PC-3 (cell line): ENCODE measurements at regions not wholly inside any gene's neighbourhood (a gene's known extent, or its start where the extent isn't known, plus 50 kb on each side); places are given as distances from the start of the nearest gene placed in this dataset.
"Not testable (repeated sequence)": the region's sequence is repeated elsewhere in the genome, so short reads cannot be mapped to it uniquely, and the experiment has no call there.

Experiments used
- ATAC-seq: fragments of 200-7000 bp; cut with Tn5 transposase; 2 replicates; pipeline ENCODE4 v1.9.1; 2020; ENCODE audit warnings: mild to moderate bottlenecking, moderate library complexity
- BruUV-seq: library from RNA; stranded (reverse); fragments of 400-500 nt; replicated peaks from 2 replicates; lab custom pipeline; 2021; lab: Mats Ljungman, UMichigan
- CTCF ChIA-PET: fragments of 300-600 bp; sonication (Branson Sonifier 250); formaldehyde crosslinking; loops from one replicate; lab custom pipeline; 2022; ENCODE audit warnings: antibody characterized with exemption; lab: Charles Lee
- POLR2A ChIA-PET: fragments of 300-600 bp; sonication (Branson Sonifier 250); formaldehyde crosslinking; loops from one replicate; lab custom pipeline; 2022; ENCODE audit warnings: antibody characterized with exemption; ENCODE audit not compliant: unreplicated experiment; lab: Charles Lee
- DNase-seq: peaks from one replicate; pipeline ENCODE4 v3.0.0-alpha.2; 2015
- H2AFZ ChIP-seq: fragments of 300-600 bp; sonication (generic); 2 replicates; pipeline ENCODE4 v1.6.0; 2016; ENCODE audit warnings: antibody characterized with exemption, low read length
- H3F3A ChIP-seq: fragments of 300-600 bp; sonication (generic); one replicate; pipeline ENCODE4 v1.6.0; 2017; ENCODE audit warnings: antibody characterized with exemption, low read length, control low read depth, mild to moderate bottlenecking; ENCODE audit not compliant: unreplicated experiment
- H3K27ac ChIP-seq: fragments of 300-600 bp; sonication (generic); 2 replicates; pipeline ENCODE4 v1.5.1; 2016; ENCODE audit warnings: mild to moderate bottlenecking, low read length
- H3K27me3 ChIP-seq: fragments of 300-600 bp; sonication (generic); 2 replicates; pipeline ENCODE4 v1.6.1; 2016; ENCODE audit warnings: low read length, mixed read lengths
- H3K36me3 ChIP-seq: fragments of 300-600 bp; sonication (generic); 2 replicates; pipeline ENCODE4 v1.6.1; 2016; ENCODE audit warnings: low read depth, mixed run types, low read length, mixed read lengths
- H3K4me1 ChIP-seq: fragments of 300-600 bp; sonication (generic); 2 replicates; pipeline ENCODE4 v1.5.1; 2016; ENCODE audit warnings: low read length; ENCODE audit not compliant: insufficient read depth
- H3K4me2 ChIP-seq: fragments of 300-600 bp; sonication (generic); 2 replicates; pipeline ENCODE4 v1.6.0; 2016; ENCODE audit warnings: low read length
- H3K4me3 ChIP-seq: fragments of 300-600 bp; sonication (generic); 2 replicates; pipeline ENCODE4 v1.5.1; 2016; ENCODE audit warnings: mild to moderate bottlenecking, low read length, mixed read lengths
- H3K79me2 ChIP-seq: fragments of 300-600 bp; sonication (generic); 2 replicates; pipeline ENCODE4 v1.6.1; 2017; ENCODE audit warnings: low read length, mixed read lengths
- H3K9ac ChIP-seq: fragments of 300-600 bp; sonication (generic); 2 replicates; pipeline ENCODE4 v1.6.0; 2016; ENCODE audit warnings: mild to moderate bottlenecking, low read length
- H3K9me2 ChIP-seq: fragments of 300-600 bp; sonication (generic); replicated peaks from 2 replicates; pipeline ENCODE4 v1.6.1; 2016; ENCODE audit warnings: mixed run types, low read length, mixed read lengths
- H3K9me3 ChIP-seq: fragments of 300-600 bp; sonication (generic); 2 replicates; pipeline ENCODE4 v1.6.1; 2016; ENCODE audit warnings: low read length, mixed read lengths
- H4K20me1 ChIP-seq: fragments of 300-600 bp; sonication (generic); 2 replicates; pipeline ENCODE4 v1.6.1; 2016; ENCODE audit warnings: low read length, mixed read lengths
- EZH2 ChIP-seq: fragments of 300-600 bp; sonication (generic); IDR thresholded peaks from one replicate; pipeline ENCODE4 v1.6.1; 2017; ENCODE audit warnings: antibody characterized with exemption, mild to moderate bottlenecking, low read length; ENCODE audit not compliant: unreplicated experiment
- EZH2phosphoT487 ChIP-seq: fragments of 300-600 bp; sonication (generic); IDR thresholded peaks from 2 replicates; pipeline ENCODE4 v1.6.1; 2018; ENCODE audit warnings: mild to moderate bottlenecking, antibody characterized with exemption, low read length, borderline replicate concordance
- intact Hi-C: fragments of 100-400 bp; cut with micrococcal nuclease; formaldehyde crosslinking; loops from 2 replicates; pipeline ENCODE4 v1.9.0; 2023
- TF ChIP-seq, protein P1 (sequence below): fragments of 300-600 bp; sonication (generic); conservative IDR thresholded peaks from 2 replicates; pipeline ENCODE4 v1.5.1; 2017; ENCODE audit warnings: antibody characterized with exemption, low read depth, mild to moderate bottlenecking, low read length

DNA sequence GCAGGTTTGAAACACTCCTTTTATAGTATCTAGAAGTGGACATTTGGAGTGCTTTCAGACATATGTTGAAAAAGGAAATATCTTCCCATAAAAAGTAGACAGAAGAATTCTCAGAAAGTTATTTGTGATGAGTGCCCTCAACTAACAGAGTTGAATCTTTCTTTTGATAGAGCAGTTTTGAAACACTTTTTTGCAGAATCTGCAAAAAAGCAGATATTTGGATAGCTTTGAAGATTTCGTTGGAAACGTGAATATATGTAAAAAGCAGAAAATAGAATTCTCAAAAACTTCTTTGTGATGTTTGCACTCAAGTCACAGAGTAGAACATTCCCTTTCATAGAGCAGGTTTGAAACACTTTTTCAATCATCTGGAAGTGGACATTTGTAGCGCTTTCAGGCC, 676.4 kb upstream of the ZNF337 start:
- H3K9me2 ChIP-seq, CTCF ChIA-PET: not testable (repeated sequence)

DNA sequence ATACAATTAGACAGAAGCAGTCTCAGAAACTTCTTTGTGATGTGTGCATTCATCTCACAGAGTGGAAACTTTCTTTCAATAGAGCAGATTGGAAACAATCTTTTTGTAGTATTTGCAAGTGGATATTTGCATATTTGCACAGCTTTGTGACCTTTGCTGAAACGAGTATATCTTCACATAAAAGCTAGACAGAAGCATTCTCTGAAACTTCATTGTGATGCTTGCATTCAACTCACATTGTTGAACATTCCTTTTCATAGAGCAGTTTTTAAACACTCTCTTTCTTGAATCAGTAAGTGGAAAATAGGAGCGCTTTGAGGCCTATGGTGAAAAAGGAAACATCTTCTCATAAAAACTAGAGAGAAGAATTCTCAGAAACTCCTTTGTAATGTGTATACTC, 657.9 kb upstream of the ZNF337 start:
- BruUV-seq, result no TSS peak
- intact Hi-C loops, result no loop called here
- TF ChIP-seq EZH2phosphoT487 (no peak), EZH2 (no peak)
- TF ChIP-seq, protein P1, sequence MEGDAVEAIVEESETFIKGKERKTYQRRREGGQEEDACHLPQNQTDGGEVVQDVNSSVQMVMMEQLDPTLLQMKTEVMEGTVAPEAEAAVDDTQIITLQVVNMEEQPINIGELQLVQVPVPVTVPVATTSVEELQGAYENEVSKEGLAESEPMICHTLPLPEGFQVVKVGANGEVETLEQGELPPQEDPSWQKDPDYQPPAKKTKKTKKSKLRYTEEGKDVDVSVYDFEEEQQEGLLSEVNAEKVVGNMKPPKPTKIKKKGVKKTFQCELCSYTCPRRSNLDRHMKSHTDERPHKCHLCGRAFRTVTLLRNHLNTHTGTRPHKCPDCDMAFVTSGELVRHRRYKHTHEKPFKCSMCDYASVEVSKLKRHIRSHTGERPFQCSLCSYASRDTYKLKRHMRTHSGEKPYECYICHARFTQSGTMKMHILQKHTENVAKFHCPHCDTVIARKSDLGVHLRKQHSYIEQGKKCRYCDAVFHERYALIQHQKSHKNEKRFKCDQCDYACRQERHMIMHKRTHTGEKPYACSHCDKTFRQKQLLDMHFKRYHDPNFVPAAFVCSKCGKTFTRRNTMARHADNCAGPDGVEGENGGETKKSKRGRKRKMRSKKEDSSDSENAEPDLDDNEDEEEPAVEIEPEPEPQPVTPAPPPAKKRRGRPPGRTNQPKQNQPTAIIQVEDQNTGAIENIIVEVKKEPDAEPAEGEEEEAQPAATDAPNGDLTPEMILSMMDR, result no peak
- Histone ChIP-seq H3K9ac (no peak overlapping the region), H3K9me3 (no peaks in the 10 kb centered on the region), H3K27ac (no peak overlapping the region), H3K4me3 (no peak overlapping the region), H3F3A (no peaks in the 10 kb centered on the region), H3K4me1 (no peaks in the 10 kb centered on the region), H2AFZ (no peak overlapping the region), H3K4me2 (no peak overlapping the region), H3K79me2 (no peaks in the 10 kb centered on the region), H3K9me2 (no peaks in the 10 kb centered on the region), H4K20me1 (no peaks in the 10 kb centered on the region), H3K36me3 (no peaks in the 10 kb centered on the region), H3K27me3 (no peaks in the 10 kb centered on the region)
- ChIA-PET POLR2A (no interaction called here), CTCF (no interaction called here)
- ATAC-seq (no peak), DNase-seq (no peak)

More for the DNA sequence above, 676.4 kb upstream of the ZNF337 start:
- H3K9me3 ChIP-seq, H3F3A ChIP-seq, H3K27ac ChIP-seq, H3K4me3 ChIP-seq, POLR2A ChIA-PET, H3K27me3 ChIP-seq, intact Hi-C loops, H3K4me2 ChIP-seq, ATAC-seq, DNase-seq, H4K20me1 ChIP-seq, H3K4me1 ChIP-seq, H3K9ac ChIP-seq, BruUV-seq, H3K36me3 ChIP-seq, H2AFZ ChIP-seq, H3K79me2 ChIP-seq: not testable (repeated sequence)

DNA sequence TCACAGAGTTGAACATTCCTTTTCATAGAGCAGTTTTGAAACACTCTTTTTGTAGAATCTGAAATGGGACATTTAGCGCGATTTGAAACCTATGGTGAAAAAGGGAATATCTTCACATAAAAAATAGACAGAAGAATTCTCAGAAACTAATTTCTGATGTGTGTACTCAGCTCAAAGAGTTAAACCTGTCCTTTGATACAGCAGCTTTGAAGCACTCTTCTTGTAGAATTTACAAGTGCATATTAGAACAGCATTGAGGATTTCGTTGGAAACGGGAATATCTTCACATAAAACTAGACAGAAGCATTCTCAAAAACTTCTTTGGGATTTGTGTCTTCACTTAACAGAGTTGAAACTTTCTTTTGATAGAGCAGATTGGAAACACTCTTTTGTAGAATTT, 650.7 kb upstream of the ZNF337 start:
- H4K20me1 ChIP-seq, result no peaks in the 10 kb centered on the region
- H3K4me3 ChIP-seq, result no peak overlapping the region
- no peak overlapping the region for H2AFZ ChIP-seq
- ChIA-PET POLR2A (no interaction called here), CTCF (no interaction called here)
- TF ChIP-seq EZH2phosphoT487 (no peak), EZH2 (no peak)
- TF ChIP-seq, protein P1, result no peak
- no peak overlapping the region for H3K27ac ChIP-seq
- no peaks in the 10 kb centered on the region for H3K27me3 ChIP-seq
- no peaks in the 10 kb centered on the region for H3K9me3 ChIP-seq
- no peak overlapping the region for H3K4me2 ChIP-seq
- no TSS peak for BruUV-seq
- no peaks in the 10 kb centered on the region for H3F3A ChIP-seq
- ATAC-seq (no peak), DNase-seq (no peak)
- intact Hi-C loops, result no loop called here
- H3K9me2 ChIP-seq, result no peaks in the 10 kb centered on the region
- H3K79me2 ChIP-seq, result no peaks in the 10 kb centered on the region
- H3K4me1 ChIP-seq, result no peaks in the 10 kb centered on the region
- H3K36me3 ChIP-seq, result no peaks in the 10 kb centered on the region
- H3K9ac ChIP-seq, result no peak overlapping the region

DNA sequence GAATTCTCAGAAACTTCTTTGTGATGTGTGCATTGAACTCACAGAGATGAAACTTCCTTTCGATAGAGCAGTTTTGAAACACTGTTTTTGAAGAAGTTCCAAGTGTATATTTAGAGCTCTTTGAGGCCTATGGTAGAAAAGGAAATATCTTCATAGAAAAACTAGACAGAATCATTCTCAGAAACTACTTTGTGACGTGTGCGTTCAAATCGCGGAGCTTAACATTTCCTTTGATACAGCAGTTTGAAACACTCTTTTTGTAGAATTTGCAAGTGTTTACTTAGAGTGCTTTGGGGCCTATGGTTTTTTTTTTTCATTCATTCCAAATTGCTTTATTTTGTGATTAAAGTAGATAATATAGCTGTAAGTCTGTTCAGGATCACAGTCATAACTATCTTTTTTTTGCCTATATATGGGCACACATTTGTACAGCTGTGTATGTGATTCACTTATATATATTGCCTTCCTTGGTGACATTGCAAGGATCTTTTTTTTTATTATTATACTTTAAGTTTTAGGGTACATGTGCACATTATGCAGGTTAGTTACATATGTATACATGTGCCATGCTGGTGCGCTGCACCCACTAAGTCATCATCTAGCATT, 643.9 kb upstream of the ZNF337 start:
- intact Hi-C loops, ATAC-seq, DNase-seq, H2AFZ ChIP-seq, H3K9ac ChIP-seq, H3K4me2 ChIP-seq, H3K36me3 ChIP-seq, H3K9me2 ChIP-seq, CTCF ChIA-PET, H3K79me2 ChIP-seq, H3K27me3 ChIP-seq, H3F3A ChIP-seq, POLR2A ChIA-PET, H3K27ac ChIP-seq, BruUV-seq, H4K20me1 ChIP-seq, H3K4me1 ChIP-seq, H3K9me3 ChIP-seq, H3K4me3 ChIP-seq: not testable (repeated sequence)
